Right lobe of liver (tissue), 6 donors: ENCODE measurements at regions not wholly inside any gene's neighbourhood (a gene's known extent, or its start where the extent isn't known, plus 50 kb on each side); places are given as distances from the start of the nearest gene placed in this dataset.
A peak's percentile ranks its signal among the peaks of the same experiment; 100 is the strongest.

Experiments used
- ATAC-seq, 4 donors: fragments of 200-7000 bp; cut with Tn5 transposase; one replicate each; pipeline ENCODE4 v1.9.1; 2020; ENCODE audit warnings: mild to moderate bottlenecking in 4 of 4, moderate library complexity in 4 of 4
- DNase-seq, 3 donors: peaks; one replicate each; pipeline ENCODE4 v3.0.0-alpha.2; 2020
- H3K27ac ChIP-seq, 3 donors: fragments of 200-600 bp; one replicate each; pipeline ENCODE4 v1.8.0; 2022
- H3K27me3 ChIP-seq, 2 donors: fragments of 200-600 bp; one replicate each; pipeline ENCODE4 v1.8.0; 2022
- H3K36me3 ChIP-seq, 4 donors: fragments of 200-600 bp; sonication (generic) in 1 of 4; one replicate each; pipeline versions ENCODE4 v1.5.1 to v1.8.0; 2017 to 2022; ENCODE audit warnings: control low read depth in 1 of 4
- H3K4me1 ChIP-seq, 4 donors: fragments of 200-600 bp; sonication (generic) in 1 of 4; one replicate each; pipeline versions ENCODE4 v1.5.1 to v1.8.0; 2017 to 2022; ENCODE audit warnings: control low read depth in 1 of 4
- H3K4me3 ChIP-seq, 3 donors: fragments of 200-600 bp; one replicate each; pipeline ENCODE4 v1.8.0; 2022
- H3K9me3 ChIP-seq, 4 donors: fragments of 200-600 bp; sonication (generic) in 1 of 4; one replicate each; pipeline versions ENCODE4 v1.5.1 to v1.8.0; 2017 to 2022; ENCODE audit warnings: control low read depth in 1 of 4
- CTCF ChIP-seq, 4 donors: fragments of 200-600 bp in 3 of 4; fragments of 450-650 bp in 1 of 4; IDR thresholded peaks; one replicate each; pipeline versions ENCODE4 v1.5.1 to v1.8.0; 2016 to 2022; ENCODE audit warnings: antibody characterized with exemption in 4 of 4, mild to moderate bottlenecking in 2 of 4
- POLR2A ChIP-seq: fragments of 450-650 bp; IDR thresholded peaks from one replicate; pipeline ENCODE4 v1.6.1; 2017; ENCODE audit warnings: antibody characterized with exemption, mild to moderate bottlenecking
- WGBS: methylation state at CpG from one replicate; pipeline ENCODE4 v1.1.6; 2018; ENCODE audit warnings: low coverage, low lambda C conversion rate; ENCODE audit not compliant: insufficient coverage; ENCODE audit errors: missing lambda C conversion rate; 5-methylcytosine and 5-hydroxymethylcytosine counted together
- intact Hi-C, 2 donors: fragments of 100-400 bp; cut with DNase I; formaldehyde crosslinking; loops; one replicate each; pipeline versions ENCODE4 v1.11.2 to v1.14.1; 2022
- donor health status: DM: no; HTN: yes; CAD: no.
- donor health status: DM: no; HTN: no; CAD: no.
- donor health status: DM: no; HTN: no; CAD: no.
- donor health status: DM: no; HTN: yes; CAD: no.
- donor health status: DM: no; HTN: yes; CAD: no.

GRCh38 chr1:199736646-199737045 lies 290.9 kb upstream of the NR5A2 start:
- no peak overlapping the region for H3K4me3 ChIP-seq
- intact Hi-C loops, result no loop called here
- WGBS, result 49% methylated on average over 3 of the region's 3 CpGs
- no peaks in the 10 kb centered on the region for H3K27me3 ChIP-seq
- ATAC-seq, result no peak
- H3K27ac ChIP-seq, result no peak overlapping the region
- no peaks in the 10 kb centered on the region for H3K36me3 ChIP-seq
- no peaks in the 10 kb centered on the region for H3K4me1 ChIP-seq
- DNase-seq, result no peak
- no peak for TF ChIP-seq POLR2A
- TF ChIP-seq CTCF (IDR thresholded peaks at IDR 0.05), result no peak
- no peaks in the 10 kb centered on the region for H3K9me3 ChIP-seq

GRCh38 chr1:199741586-199741985 lies 285.9 kb upstream of the NR5A2 start:
- no peak for TF ChIP-seq CTCF (IDR thresholded peaks at IDR 0.05)
- no peak for TF ChIP-seq POLR2A
- no peak overlapping the region for H3K4me3 ChIP-seq
- intact Hi-C loops, result no loop called here
- no peaks in the 10 kb centered on the region for H3K9me3 ChIP-seq
- H3K27me3 ChIP-seq, result no peaks in the 10 kb centered on the region
- DNase-seq, result no peak
- no peak overlapping the region for H3K27ac ChIP-seq
- H3K36me3 ChIP-seq, result no peaks in the 10 kb centered on the region
- peaks cover 0 to 4% (median 0%) of the 10 kb centered on the region in 4 donors for H3K4me1 ChIP-seq
- 66% methylated on average over 7 of the region's 7 CpGs for WGBS
- ATAC-seq, result no peak

- Histone ChIP-seq H3K4me3 (no peak overlapping the region), H3K27ac (no peak overlapping the region), H3K27me3 (no peaks in the 10 kb centered on the region), H3K4me1 (peaks cover 0 to 11% (median 0%) of the 10 kb centered on the region in 4 donors), H3K36me3 (no peaks in the 10 kb centered on the region), H3K9me3 (no peaks in the 10 kb centered on the region)
- ATAC-seq, result peak in 1 of 4 donors; percentile 69
- WGBS, result 44% methylated on average over 2 of the region's 2 CpGs
- no peak for TF ChIP-seq CTCF (IDR thresholded peaks at IDR 0.05)
- TF ChIP-seq POLR2A, result no peak
- no peak for DNase-seq
- intact Hi-C loops, result no loop called here
These were observed 285.0 kb upstream of the NR5A2 start for GRCh38 chr1:199742547-199742946.

GRCh38 chr1:199743227-199743626 lies 284.3 kb upstream of the NR5A2 start:
- Histone ChIP-seq H3K4me1 (peaks cover 0 to 17% (median 0%) of the 10 kb centered on the region in 4 donors), H3K4me3 (no peak overlapping the region), H3K27ac (no peak overlapping the region), H3K9me3 (no peaks in the 10 kb centered on the region), H3K27me3 (no peaks in the 10 kb centered on the region), H3K36me3 (no peaks in the 10 kb centered on the region)
- ATAC-seq (no peak), DNase-seq (no peak)
- WGBS, result 68% methylated on average over 5 of the region's 5 CpGs
- intact Hi-C loops, result no loop called here
- TF ChIP-seq POLR2A (no peak), CTCF (IDR thresholded peaks at IDR 0.05) (no peak)
